Psoas muscle (tissue), 7 donors: ENCODE measurements at regions not wholly inside any gene's neighbourhood (a gene's known extent, or its start where the extent isn't known, plus 50 kb on each side); places are given as distances from the start of the nearest gene placed in this dataset.
"Not testable (repeated sequence)": the region's sequence is repeated elsewhere in the genome, so short reads cannot be mapped to it uniquely, and the experiment has no call there.

Experiments
- ATAC-seq, 4 donors: fragments of 200-7000 bp; cut with Tn5 transposase; one replicate each; pipeline ENCODE4 v1.9.1; 2020; ENCODE audit warnings: moderate library complexity in 3 of 4, mild to moderate bottlenecking in 2 of 4
- DNase-seq, 2 donors: peaks; one replicate each; pipeline ENCODE4 v3.0.0-alpha.2; 2020
- H3K27ac ChIP-seq: fragments of 200-600 bp; one replicate; pipeline ENCODE4 v1.8.0; 2022
- H3K27me3 ChIP-seq, 3 donors: fragments of 200-600 bp in 1 of 3; one replicate each; pipeline versions ENCODE4 v1.6.1 to v1.8.0; 2013 to 2022; ENCODE audit warnings: low read length in 2 of 3, mild to moderate bottlenecking in 2 of 3, moderate library complexity in 1 of 3; ENCODE audit not compliant: insufficient read depth in 3 of 3
- H3K36me3 ChIP-seq, 2 donors: fragments of 200-600 bp in 1 of 2; one replicate each; pipeline versions ENCODE4 v1.6.1 to v1.8.0; 2013 to 2022; ENCODE audit warnings: low read depth in 1 of 2, mild to moderate bottlenecking in 1 of 2, moderate library complexity in 1 of 2; ENCODE audit not compliant: insufficient read depth in 1 of 2
- H3K4me1 ChIP-seq: fragments of 200-600 bp; one replicate; pipeline ENCODE4 v1.8.0; 2022
- H3K4me3 ChIP-seq: fragments of 200-600 bp; one replicate; pipeline ENCODE4 v1.8.0; 2022; ENCODE audit warnings: mild to moderate bottlenecking
- H3K9me3 ChIP-seq: fragments of 200-600 bp; one replicate; pipeline ENCODE4 v1.8.0; 2022
- CTCF ChIP-seq: fragments of 200-600 bp; IDR thresholded peaks from one replicate; pipeline ENCODE4 v1.8.0; 2022; ENCODE audit warnings: antibody characterized with exemption
- WGBS, 3 donors: extraction: QIAGEN DNeasy Blood & Tissue Kit; methylation state at CpG; one replicate each; pipeline versions ENCODE4 v1.1.6 to v1.1.7; 2013; 5-methylcytosine and 5-hydroxymethylcytosine counted together
- intact Hi-C, 2 donors: fragments of 100-400 bp; cut with DNase I; formaldehyde crosslinking; loops; one replicate each; pipeline versions ENCODE4 v1.11.0 to v1.14.2; 2022
- donor health status: healthy with polysubstance abuse.
- donor health status: DM: no; HTN: no; CAD: no; lungs with moderate emphysema.
- donor health status: Bipolar disorder and iron deficiency.
- donor health status: healthy.
- donor health status: DM: yes; HTN: yes; CAD: no.
- donor health status: DM: no; HTN: no; CAD: no.
- donor health status: DM: yes; HTN: yes; CAD: no.

GRCh38 chr17:22123536-22124281 is 431.4 kb downstream of the KCNJ18 start:
- Histone ChIP-seq H3K27me3 (no peaks in the 10 kb centered on the region), H3K27ac (no peak overlapping the region), H3K4me3 (no peak overlapping the region), H3K4me1 (no peaks in the 10 kb centered on the region), H3K9me3 (no peaks in the 10 kb centered on the region), H3K36me3 (no peaks in the 10 kb centered on the region)
- intact Hi-C loops: no loop called here
- peak in 1 of 4 donors; percentile 25 for ATAC-seq
- no peak for DNase-seq
- no peak for TF ChIP-seq CTCF
- WGBS, 3 donors: 33 to 38% (median 38%) methylated on average over 8 of the region's 8 CpGs

- ATAC-seq: no peak
- WGBS, 3 donors: 80 to 81% (median 81%) methylated on average over 1 of the region's 1 CpG
- intact Hi-C loops: no loop called here
Measured at GRCh38 chr17:22128171-22128570, 435.8 kb downstream of the KCNJ18 start.

GRCh38 chr17:22128723-22129122 is 436.4 kb downstream of the KCNJ18 start:
- WGBS, 3 donors: 94 to 96% (median 95%) methylated on average over 1 of the region's 1 CpG
- peaks cover 6% of the 10 kb centered on the region for H3K9me3 ChIP-seq
- no peaks in the 10 kb centered on the region for H3K4me1 ChIP-seq
- H3K36me3 ChIP-seq: no peaks in the 10 kb centered on the region
- H3K27ac ChIP-seq: no peak overlapping the region
- no peak for ATAC-seq
- no peaks in the 10 kb centered on the region for H3K27me3 ChIP-seq
- TF ChIP-seq CTCF: no peak
- intact Hi-C loops: no loop called here
- no peak for DNase-seq
- no peak overlapping the region for H3K4me3 ChIP-seq

More at GRCh38 chr17:22128171-22128570, 435.8 kb downstream of the KCNJ18 start:
- no peak for DNase-seq
- no peak overlapping the region for H3K27ac ChIP-seq
- no peaks in the 10 kb centered on the region for H3K27me3 ChIP-seq
- no peak for TF ChIP-seq CTCF
- no peak overlapping the region for H3K4me3 ChIP-seq
- peaks cover 6% of the 10 kb centered on the region for H3K9me3 ChIP-seq
- H3K36me3 ChIP-seq: no peaks in the 10 kb centered on the region
- H3K4me1 ChIP-seq: no peaks in the 10 kb centered on the region

GRCh38 chr17:22129920-22130319 is 437.6 kb downstream of the KCNJ18 start:
- H3K27me3 ChIP-seq, DNase-seq, intact Hi-C loops: not testable (repeated sequence)

GRCh38 chr17:22131740-22132139 is 439.4 kb downstream of the KCNJ18 start:
- intact Hi-C loops: no loop called here
- Histone ChIP-seq H3K4me1 (no peaks in the 10 kb centered on the region), H3K9me3 (peaks cover 6% of the 10 kb centered on the region), H3K27ac (no peak overlapping the region), H3K27me3 (no peaks in the 10 kb centered on the region), H3K4me3 (no peak overlapping the region), H3K36me3 (no peaks in the 10 kb centered on the region)
- TF ChIP-seq CTCF: no peak
- WGBS, 3 donors: 12 to 16% (median 14%) methylated on average over 1 of the region's 1 CpG
- ATAC-seq (no peak), DNase-seq (no peak)

More at GRCh38 chr17:22129920-22130319, 437.6 kb downstream of the KCNJ18 start:
- not testable (repeated sequence) for ATAC-seq, H3K4me3 ChIP-seq, H3K36me3 ChIP-seq, H3K9me3 ChIP-seq, H3K27ac ChIP-seq, H3K4me1 ChIP-seq
- 37 to 50% (median 38%) methylated on average over 5 of the region's 5 CpGs for WGBS, 3 donors
